Rectal smooth muscle tissue (tissue), 1 donor: ENCODE measurements at regions not wholly inside any gene's neighbourhood (a gene's known extent, or its start where the extent isn't known, plus 50 kb on each side); places are given as distances from the start of the nearest gene placed in this dataset.
A peak's percentile ranks its signal among the peaks of the same experiment; 100 is the strongest.

ENCODE experiments used
- H3K27ac ChIP-seq: one replicate; pipeline ENCODE4 v1.7.0; 2013; ENCODE audit warnings: low read depth, low read length, inconsistent platforms
- H3K27me3 ChIP-seq: one replicate; pipeline ENCODE4 v1.7.0; 2013; ENCODE audit warnings: low read length; ENCODE audit not compliant: control insufficient read depth, insufficient read depth
- H3K36me3 ChIP-seq: one replicate; pipeline ENCODE4 v1.7.0; 2013; ENCODE audit warnings: low read length; ENCODE audit not compliant: control insufficient read depth, insufficient read depth
- H3K4me1 ChIP-seq: one replicate; pipeline ENCODE4 v1.7.0; 2013; ENCODE audit warnings: low read length; ENCODE audit not compliant: control insufficient read depth, insufficient read depth
- H3K4me3 ChIP-seq: one replicate; pipeline ENCODE4 v1.7.0; 2013; ENCODE audit warnings: low read length
- H3K9ac ChIP-seq: one replicate; pipeline ENCODE4 v1.7.0; 2013; ENCODE audit warnings: low read length

GRCh38 chr7:116351966-116352365 lies 141.6 kb downstream of the TES start:
- Histone ChIP-seq H3K9ac (no peak overlapping the region), H3K4me1 (peaks cover 24% of the 10 kb centered on the region), H3K27me3 (no peaks in the 10 kb centered on the region), H3K4me3 (no peak overlapping the region), H3K36me3 (no peaks in the 10 kb centered on the region), H3K27ac (no peak overlapping the region)

- Histone ChIP-seq H3K27ac (peak overlapping the region; percentile 88), H3K27me3 (no peaks in the 10 kb centered on the region), H3K9ac (no peak overlapping the region), H3K36me3 (no peaks in the 10 kb centered on the region), H3K4me3 (no peak overlapping the region), H3K4me1 (peaks cover 26% of the 10 kb centered on the region)
Observed at GRCh38 chr7:116353647-116354046, 143.3 kb downstream of the TES start.

- Histone ChIP-seq H3K27ac (peak overlapping the region; percentile 88), H3K27me3 (no peaks in the 10 kb centered on the region), H3K4me3 (peak overlapping the region; percentile 15), H3K4me1 (peaks cover 26% of the 10 kb centered on the region), H3K9ac (no peak overlapping the region), H3K36me3 (no peaks in the 10 kb centered on the region)
Observed at GRCh38 chr7:116354171-116354545, 143.8 kb downstream of the TES start.

- H3K4me3 ChIP-seq = peak overlapping the region; percentile 17
- peaks cover 26% of the 10 kb centered on the region for H3K4me1 ChIP-seq
- H3K27ac ChIP-seq = peak overlapping the region; percentile 88
- peak overlapping the region; percentile 5 for H3K9ac ChIP-seq
- no peaks in the 10 kb centered on the region for H3K27me3 ChIP-seq
- no peaks in the 10 kb centered on the region for H3K36me3 ChIP-seq
Observed at GRCh38 chr7:116354546-116355423, 144.4 kb downstream of the TES start.

DNA sequence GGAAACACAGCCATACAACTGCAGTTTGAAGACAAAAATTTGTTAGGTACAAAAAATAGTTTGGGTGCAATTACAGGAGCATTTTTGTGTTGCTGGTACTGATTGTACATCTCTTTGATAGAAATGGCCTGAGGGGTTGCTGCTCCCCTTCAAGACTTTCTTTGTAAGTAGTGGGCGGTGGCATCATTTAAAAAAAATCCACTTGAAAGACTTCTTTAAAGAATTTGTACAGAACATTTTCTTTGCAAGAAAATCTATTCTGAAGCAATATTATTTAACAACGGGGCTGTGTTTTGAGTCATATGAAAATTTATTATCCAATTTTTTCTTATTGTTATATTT lies 144.1 kb upstream of the CAV2 start:
- H3K4me3 ChIP-seq = peak overlapping the region; percentile 17
- no peaks in the 10 kb centered on the region for H3K36me3 ChIP-seq
- no peaks in the 10 kb centered on the region for H3K27me3 ChIP-seq
- no peak overlapping the region for H3K9ac ChIP-seq
- peak overlapping the region; percentile 88 for H3K27ac ChIP-seq
- peaks cover 26% of the 10 kb centered on the region for H3K4me1 ChIP-seq

GRCh38 chr7:116356333-116356965 lies 143.1 kb upstream of the CAV2 start:
- Histone ChIP-seq H3K36me3 (no peaks in the 10 kb centered on the region), H3K9ac (no peak overlapping the region), H3K27ac (peak overlapping the region; percentile 88), H3K4me1 (peaks cover 26% of the 10 kb centered on the region), H3K4me3 (no peak overlapping the region), H3K27me3 (no peaks in the 10 kb centered on the region)

- H3K27me3 ChIP-seq = no peaks in the 10 kb centered on the region
- H3K27ac ChIP-seq = peak overlapping the region; percentile 88
- peaks cover 26% of the 10 kb centered on the region for H3K4me1 ChIP-seq
- no peak overlapping the region for H3K9ac ChIP-seq
- no peaks in the 10 kb centered on the region for H3K36me3 ChIP-seq
- H3K4me3 ChIP-seq = no peak overlapping the region
Observed at GRCh38 chr7:116356979-116357378, 142.6 kb upstream of the CAV2 start.

- H3K36me3 ChIP-seq = no peaks in the 10 kb centered on the region
- no peaks in the 10 kb centered on the region for H3K27me3 ChIP-seq
- H3K27ac ChIP-seq = peak overlapping the region; percentile 42
- no peak overlapping the region for H3K9ac ChIP-seq
- peaks cover 26% of the 10 kb centered on the region for H3K4me1 ChIP-seq
- H3K4me3 ChIP-seq = no peak overlapping the region
Observed at GRCh38 chr7:116357781-116358670, 141.5 kb upstream of the CAV2 start.

- H3K36me3 ChIP-seq = no peaks in the 10 kb centered on the region
- no peaks in the 10 kb centered on the region for H3K27me3 ChIP-seq
- no peak overlapping the region for H3K9ac ChIP-seq
- peaks cover 3% of the 10 kb centered on the region for H3K4me1 ChIP-seq
- H3K27ac ChIP-seq = no peak overlapping the region
- no peak overlapping the region for H3K4me3 ChIP-seq
Observed at GRCh38 chr7:116361767-116362166, 137.8 kb upstream of the CAV2 start.

DNA sequence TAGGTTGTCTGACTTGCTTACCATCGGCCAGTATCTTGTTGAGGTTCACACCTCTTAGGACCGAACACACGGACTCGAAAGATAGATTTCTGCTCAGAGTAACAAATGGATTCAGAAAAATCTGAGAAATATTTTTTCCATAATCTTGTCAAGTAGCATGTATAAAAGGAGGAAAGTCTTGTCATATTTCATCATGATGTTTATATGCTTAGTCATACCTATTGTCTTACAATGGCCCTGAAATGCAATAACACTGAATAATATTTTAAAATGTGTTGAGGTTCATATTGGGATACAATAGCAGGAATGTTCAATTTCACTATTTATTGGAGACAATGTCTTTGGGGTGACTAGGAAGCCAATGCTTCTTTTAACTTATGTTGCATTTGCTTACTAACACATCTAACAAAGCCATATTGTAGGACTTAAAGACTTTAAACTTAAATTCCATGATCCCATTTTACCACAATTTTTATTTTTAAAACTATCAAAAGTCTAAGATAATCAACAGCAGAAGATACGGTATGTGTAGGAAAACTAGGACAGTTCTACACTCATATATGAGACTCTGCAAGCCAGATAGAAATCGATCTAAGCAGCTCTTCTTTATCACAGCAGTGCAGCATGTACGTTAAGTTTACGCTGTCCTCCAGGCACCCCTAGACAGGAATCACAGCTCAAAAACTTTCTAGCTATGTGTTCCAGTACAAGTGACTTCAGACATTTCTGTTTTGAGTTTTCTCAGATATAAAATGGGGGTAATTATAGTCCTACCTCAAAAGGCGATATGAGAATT lies 135.7 kb upstream of the CAV2 start:
- H3K27me3 ChIP-seq = no peaks in the 10 kb centered on the region
- H3K4me1 ChIP-seq = no peaks in the 10 kb centered on the region
- H3K4me3 ChIP-seq = no peak overlapping the region
- no peak overlapping the region for H3K9ac ChIP-seq
- no peak overlapping the region for H3K27ac ChIP-seq
- H3K36me3 ChIP-seq = no peaks in the 10 kb centered on the region

- no peaks in the 10 kb centered on the region for H3K27me3 ChIP-seq
- no peak overlapping the region for H3K4me3 ChIP-seq
- H3K27ac ChIP-seq = no peak overlapping the region
- H3K36me3 ChIP-seq = no peaks in the 10 kb centered on the region
- no peaks in the 10 kb centered on the region for H3K4me1 ChIP-seq
- H3K9ac ChIP-seq = no peak overlapping the region
Observed at GRCh38 chr7:116364469-116364868, 135.1 kb upstream of the CAV2 start.

- no peaks in the 10 kb centered on the region for H3K27me3 ChIP-seq
- H3K36me3 ChIP-seq = no peaks in the 10 kb centered on the region
- no peaks in the 10 kb centered on the region for H3K4me1 ChIP-seq
- no peak overlapping the region for H3K9ac ChIP-seq
- no peak overlapping the region for H3K27ac ChIP-seq
- H3K4me3 ChIP-seq = no peak overlapping the region
Observed at GRCh38 chr7:116365797-116366196, 133.7 kb upstream of the CAV2 start.
